HG03565 (cell line): ENCODE measurements at regions not wholly inside any gene's neighbourhood (a gene's known extent, or its start where the extent isn't known, plus 50 kb on each side); places are given as distances from the start of the nearest gene placed in this dataset.

Experiments
- ATAC-seq: cut with Tn5 transposase; IDR thresholded peaks from one replicate; pipeline ENCODE4 v1.9.1; 2021; ENCODE audit warnings: mild to moderate bottlenecking, moderate library complexity; ENCODE audit not compliant: unreplicated experiment

DNA sequence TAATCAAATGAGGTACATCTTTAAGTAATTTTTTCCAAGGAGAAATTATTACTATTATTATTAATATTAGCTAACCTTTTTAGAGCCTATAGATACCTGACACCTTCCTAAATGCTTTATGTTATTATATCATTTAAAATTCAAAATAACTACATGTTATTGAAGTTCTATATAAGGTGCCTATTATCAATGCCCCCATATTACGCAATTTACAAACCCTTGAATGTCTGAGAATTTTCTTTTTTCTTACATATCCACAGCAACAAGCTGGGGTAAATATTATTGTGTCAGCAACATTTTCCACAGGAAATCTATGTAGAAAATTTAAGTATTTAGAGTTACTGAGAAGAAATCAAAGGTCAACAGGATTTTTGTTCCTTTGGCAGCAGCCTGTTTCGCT, 327.3 kb downstream of the NXPE2 start:
- ATAC-seq: no peak

DNA sequence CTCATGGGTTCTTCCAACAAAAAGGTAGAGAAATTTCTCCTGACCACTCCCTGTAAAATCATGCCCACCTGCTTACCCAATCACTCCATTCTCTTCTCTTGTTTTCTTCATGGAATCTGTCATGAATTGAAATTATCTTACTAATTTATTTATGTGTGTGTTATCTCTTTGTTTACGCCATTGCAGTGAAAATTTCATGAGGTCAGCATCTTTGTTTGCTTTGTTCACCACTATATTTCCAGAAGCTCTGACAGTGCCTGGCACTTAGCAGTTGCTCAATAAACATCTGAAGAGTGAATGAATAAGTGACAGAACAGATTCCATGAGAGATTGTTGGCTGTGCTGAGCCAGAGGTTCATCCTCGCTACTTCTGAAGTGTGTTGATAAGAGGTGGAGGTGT, 329.5 kb downstream of the NXPE2 start:
- ATAC-seq: no peak

DNA sequence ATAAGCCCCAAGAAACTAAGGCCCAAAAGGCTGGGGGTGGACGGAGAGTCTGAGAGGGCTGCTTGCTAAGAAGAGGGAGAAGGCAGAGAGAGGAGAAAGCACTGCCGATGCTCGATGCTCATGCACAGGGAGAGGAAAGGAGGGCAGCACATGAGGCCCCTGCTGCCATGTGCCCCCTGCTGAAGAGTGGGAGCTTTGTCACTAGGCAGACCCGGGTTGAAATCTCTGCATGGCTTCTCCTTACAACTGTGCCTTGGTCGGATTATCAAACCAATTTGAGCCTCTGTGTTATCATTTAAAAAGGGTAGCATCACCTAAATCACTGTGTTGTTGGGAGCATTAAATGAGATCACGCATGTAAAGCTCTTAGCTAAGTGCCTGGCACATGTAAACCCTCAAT, 330.5 kb downstream of the NXPE2 start:
- no peak for ATAC-seq

DNA sequence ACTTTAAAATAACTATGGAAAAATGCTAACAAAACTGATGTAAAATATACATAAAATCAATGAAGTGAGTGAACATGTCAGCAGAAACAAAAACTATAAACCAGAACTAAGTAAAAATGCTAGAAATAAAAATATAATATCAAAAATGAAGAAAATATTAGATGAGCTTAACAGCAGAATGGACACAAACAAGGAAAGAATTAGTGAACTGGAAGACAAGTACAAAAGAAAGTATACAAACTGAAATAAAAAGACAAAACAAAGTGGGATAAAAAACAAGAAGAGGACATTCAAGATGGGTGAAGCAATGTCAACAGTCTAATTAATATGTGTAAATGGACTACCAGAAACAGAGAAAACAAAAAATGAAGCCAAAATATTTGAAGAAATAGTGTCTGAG, 339.2 kb downstream of the NXPE2 start:
- ATAC-seq: no peak

DNA sequence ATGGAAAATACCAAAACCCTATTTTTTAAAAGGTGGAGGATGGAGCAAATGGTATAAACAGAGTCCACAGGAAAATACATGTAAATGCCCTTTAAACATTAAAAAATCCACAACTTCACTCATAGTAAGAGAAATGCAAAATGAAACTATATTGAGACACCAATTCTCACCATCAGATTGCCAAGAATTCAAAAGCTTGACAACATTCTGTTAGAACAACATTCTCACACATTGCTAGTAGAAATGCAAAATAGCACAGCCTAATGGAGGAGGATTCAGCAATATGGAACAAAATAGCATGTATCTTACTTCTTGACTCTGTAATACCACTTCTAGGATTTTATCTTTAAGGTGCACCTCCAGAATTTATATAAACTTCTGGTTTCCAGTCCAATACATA, 351.8 kb downstream of the NXPE2 start:
- no peak for ATAC-seq

DNA sequence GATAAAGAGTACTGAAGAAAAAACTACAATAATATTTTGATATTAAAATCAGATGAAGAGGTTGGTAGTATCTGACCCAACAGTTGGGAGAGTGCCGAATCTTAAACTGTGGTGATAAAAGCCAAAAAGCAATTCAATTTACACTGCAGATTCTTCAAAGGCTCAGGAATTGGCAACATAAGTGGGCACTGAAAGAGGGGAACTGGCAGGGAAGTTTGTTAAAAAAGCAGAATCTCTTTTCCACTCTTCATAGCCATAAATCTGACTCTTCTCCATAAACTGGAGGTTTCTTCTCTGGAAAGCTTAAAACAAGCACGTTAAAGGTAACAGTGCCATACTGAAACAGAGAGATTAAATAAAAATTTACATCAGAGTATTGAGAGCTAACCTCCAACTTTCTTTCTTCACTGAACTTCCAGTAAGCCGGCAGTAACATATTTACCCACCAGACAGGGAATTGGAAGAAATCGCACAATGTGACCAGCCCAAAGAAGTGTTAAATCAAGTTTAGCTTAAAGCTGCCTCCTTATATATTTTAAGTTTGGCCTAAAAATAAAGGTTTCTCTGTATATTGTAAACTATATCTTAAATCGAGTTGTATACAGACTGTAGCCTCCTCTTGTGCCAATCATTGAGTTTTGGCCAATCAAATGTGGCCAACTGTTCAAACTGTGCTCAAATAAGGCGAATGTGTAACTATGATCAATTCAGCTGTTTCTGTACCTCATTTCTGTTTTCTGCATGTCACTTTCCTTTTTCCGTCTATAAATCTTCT, 358.3 kb downstream of the NXPE2 start:
- no peak for ATAC-seq

DNA sequence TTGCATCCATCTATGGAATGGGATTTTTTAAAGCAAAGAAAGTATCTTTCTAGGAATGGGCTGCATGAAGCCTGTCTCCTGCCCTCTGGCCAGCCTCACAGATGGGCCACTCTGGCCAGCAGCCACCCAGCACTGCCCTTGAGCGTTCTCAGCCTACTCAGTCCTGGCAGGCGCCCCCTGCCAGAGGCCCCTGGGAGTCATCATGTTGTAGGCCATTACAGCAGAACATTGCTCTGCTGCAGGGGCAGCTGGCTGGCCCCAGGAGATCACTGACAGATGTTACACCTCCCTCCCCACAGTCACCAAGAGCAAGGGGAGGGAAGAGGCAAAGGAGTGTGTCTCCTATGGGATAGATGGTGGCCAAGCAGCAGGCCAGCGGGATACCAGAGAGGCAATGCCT, 363.7 kb downstream of the NXPE2 start:
- ATAC-seq: no peak

DNA sequence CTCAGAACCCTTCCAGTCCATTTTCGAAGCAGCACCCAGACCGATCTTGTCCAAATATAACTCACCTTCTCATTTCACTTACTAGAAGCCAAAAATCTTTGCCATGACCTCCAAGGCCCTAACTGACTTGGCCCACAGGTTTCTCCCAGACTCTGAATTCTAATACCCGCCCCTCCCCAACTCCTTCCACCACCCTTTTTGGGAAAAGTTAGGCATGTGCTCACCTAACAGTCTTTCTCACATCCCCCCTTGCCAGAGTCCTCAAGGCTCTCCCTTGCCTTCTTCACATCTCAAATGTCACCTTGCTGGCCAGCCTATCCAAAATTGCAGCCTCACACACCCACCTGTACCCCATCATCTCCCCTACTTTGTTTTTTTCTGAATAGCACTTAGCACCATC, 369.3 kb downstream of the NXPE2 start:
- no peak for ATAC-seq

DNA sequence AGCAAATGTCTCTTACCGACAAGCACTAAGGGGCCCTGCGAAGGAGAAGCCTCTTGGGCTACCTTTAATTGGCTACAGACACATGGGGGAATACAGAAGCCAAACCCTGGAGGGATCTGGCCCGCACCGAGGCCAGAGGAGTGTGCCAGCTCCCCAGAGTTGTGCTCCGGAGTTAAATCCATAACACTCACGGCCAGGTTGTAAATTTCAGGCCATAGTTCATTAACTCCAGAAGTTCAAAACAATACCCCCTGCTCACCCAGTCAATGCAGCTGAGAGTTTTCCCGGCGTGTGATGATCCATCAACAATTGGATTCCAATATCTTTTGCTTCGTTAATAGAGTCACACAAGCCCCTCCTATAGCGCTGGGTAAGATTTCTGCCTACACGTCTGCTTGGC, 371.5 kb downstream of the NXPE2 start:
- ATAC-seq: no peak

DNA sequence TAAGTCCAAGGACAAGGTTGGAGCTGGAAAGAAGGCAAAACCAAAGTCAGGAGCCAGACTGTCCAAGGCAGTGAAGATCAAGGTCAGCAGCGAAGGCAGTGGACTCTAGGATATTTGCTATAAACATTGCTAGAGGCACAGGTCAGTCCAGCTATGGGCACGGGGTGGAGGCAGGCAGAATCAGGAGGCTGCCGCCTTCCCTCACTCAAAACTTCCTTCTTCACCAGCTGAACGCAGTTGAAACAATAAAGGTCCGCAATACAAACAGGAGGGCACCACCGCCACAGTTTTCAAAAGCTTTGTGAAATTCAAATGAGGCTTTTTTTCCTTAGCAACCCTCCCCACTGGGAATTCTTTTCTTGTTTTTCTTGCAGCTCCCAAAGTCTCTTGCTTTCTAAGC, 372.4 kb downstream of the NXPE2 start:
- ATAC-seq: no peak

DNA sequence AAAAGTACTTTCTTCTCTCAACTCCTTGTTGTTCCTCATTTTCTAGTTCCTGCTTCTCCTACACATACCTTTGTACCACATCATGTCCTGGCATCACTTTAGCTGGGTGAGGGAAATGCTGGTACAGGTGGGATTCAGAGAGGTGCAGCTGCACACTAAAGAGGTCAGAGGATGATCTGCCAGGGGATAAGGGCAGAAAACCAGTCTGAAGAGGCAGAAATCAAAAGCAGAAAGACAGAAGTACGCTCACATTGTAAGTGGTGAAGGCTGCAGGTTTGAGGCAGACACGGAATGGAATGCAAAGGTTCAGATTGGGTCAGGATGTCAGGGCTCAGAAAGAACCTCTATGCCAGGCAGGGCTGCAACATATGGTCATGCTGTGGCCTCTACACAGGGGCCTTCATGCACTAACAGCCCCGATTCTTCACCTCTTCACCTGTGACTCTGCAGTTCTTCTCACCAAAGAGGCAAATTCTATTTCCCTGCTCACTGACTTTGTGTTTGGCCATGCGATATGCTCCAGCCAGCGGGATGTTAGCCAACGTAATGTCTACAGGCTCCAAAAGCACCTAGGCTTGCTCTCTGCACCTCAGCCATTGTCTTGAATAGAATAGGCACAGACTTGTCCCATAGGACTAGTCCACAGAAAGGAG, 373.7 kb downstream of the NXPE2 start:
- ATAC-seq: no peak

DNA sequence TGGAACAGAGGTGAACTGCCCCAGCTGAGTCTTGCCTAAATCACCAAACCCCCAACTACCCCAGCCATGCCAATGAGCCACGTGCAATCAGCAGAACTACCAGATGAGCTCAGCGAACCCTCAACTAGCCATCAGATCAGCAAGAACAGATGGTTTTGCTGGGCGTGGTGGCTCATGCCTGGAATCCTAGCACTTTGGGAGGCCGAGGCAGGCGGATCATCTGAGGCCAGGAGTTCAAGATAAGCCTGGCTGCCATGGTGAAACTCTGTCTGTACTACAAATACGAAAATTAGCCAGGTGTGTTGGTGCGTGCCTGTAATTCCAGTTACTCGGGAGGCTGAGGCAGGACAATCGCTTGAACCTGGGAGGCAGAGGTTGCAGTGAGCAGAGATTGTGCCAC, 374.3 kb downstream of the NXPE2 start:
- ATAC-seq: no peak

DNA sequence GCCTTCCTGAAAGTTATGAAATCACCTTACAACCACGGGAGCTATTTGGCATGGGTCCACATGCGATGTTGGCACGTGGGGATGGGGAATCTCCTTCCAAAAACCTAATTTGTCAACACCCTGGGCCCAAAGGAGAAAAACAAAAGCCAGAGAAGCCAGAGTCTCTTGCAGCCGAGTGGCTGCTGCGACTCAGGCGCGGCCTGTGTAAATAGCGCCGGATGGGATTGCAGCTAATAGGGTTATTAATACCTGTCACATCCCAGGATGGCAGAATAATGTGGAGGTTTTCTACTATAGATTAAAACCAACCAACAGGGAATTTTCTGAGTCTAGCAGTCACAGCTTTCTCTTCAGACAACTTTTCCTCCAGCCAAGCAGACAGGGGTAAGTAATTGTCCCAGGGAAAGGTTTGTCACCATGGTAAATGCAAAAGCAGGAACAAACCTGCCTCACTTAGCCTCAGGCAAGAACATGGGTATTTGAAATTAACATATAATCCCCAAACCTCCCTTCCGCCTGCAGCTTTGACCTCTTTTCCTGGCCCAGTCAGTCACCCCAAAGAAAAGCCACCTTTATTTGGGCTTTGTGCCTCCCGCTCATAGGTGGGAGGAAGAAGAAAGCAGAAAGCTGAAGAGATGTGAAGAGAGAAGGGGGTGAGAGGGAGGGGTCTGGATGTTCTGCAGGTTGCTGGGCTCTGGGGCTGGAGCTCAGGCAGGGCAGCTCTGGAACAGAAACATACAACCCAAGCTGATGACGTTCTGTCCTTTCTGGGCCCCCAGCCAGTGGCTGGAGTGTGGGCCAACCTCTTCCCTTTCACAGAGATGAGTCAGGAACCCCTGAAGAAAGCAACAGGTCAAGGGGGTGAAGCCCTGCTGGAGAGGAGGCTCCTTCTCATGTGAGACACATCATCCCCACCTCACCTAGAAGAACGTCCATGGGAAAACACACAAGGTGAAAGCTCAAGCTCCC, 376.5 kb downstream of the NXPE2 start:
- ATAC-seq: no peak

DNA sequence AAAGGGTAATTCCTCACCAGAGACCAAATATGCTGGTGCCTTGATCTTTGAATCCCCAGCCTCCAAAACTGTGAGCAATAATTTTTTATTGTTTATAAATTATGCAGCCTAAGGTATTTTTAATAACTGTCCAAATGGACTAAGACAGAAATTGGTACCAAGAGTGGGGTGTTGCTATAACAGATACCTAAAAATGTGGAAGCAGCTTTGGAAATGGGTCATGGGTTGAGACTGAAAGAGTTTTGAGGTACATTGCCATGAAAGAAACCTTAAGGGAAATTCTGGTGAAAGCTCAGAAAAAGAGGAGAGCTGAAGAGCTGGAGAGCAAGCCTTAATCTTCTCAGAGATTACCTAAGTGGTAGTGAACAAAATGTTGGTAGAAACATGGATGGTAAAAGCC, 378.2 kb downstream of the NXPE2 start:
- no peak for ATAC-seq

DNA sequence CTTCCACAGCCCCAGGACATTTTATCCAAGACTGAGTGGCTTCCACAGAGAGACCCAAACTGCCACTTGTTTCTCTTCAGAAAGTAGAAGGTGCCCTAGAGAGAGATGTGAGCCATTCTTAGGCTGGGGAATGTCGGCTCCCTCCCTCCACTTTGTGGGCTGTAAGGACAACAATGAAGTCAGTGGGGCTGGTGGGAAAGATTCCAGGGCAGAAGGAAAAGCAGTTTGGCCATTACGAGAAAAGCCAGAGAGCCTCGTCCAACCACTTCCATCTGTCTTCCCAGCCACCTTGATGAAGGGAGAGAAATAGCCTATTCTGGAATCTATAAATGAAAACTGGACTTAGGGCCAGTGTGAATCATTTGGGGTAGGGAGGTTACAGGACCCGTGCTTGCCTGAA, 382.5 kb downstream of the NXPE2 start:
- ATAC-seq: no peak

DNA sequence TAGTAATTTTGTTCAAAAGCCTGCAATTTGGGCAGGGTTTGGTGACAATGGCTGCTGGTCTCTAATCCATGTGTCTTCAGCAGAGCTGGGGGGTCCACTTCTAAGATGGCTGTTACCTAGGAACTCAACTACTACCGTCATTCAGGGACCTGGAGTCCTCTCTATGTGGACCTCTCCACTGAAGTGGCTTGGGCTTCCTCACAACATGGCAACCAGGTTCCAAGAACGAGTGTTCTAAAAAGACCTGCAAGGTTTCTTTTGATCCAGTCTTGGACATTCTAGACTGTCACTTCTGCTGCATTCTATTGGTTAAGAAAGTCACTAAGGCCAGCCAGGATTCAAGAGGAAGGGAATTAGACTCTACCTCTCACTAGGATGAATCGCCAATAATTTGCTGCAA, 387.0 kb downstream of the NXPE2 start:
- no peak for ATAC-seq

DNA sequence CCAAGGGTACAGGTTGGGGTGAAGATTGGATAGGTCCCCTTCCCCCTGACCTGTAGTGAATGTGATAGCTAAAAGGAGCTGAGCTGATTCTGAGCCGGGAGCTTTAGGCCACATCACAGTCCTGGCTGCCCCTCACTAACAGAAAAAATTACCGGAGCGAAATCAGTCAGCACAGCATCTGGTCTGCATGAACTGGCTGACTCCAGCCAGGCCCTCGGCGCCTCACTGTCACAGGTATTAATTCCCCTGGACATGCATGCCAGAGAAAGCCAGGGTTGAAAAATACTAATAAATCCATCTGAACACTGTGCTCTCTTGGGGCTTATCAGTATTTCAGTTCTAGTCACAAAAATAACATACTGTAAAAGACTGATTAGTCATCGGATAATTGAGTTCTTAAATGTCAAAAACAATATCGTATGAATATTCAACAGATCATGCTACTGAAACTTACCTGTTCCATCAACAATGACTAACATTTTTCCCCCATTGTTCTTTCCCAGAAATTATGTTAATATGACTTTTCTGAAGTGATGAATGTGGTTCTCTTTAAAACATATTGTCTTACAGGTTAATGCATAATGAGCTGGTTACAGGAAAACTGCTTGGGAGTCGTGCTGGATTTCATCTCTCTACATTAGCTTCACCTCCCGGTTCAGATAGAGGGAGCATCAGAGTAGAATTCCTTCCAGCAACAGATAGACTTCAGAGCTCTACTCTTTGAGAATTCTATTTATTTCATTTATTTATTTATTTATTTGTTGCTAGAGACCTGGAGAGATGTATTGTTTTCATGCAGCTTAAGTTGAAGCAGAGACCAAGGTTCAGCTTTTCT, 387.7 kb downstream of the NXPE2 start:
- ATAC-seq: no peak

DNA sequence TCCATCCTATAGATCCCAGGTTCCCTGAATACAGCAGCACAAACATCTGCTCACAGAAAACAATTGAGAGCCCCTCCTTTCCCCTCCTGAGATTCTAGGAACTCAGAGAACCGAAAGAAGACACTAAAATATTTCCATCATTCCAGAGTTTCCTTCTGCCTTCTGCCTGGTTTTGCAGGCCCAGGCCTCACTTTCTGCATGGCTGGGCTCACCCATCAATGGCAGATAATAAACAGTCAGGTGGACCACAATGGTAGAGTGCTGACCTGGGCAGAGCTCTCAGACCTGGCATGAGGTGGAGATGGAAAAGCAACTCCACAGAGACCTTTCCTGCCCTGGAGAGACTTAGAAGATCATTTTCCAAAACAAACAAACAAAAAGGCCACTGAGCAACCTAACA, 389.1 kb downstream of the NXPE2 start:
- ATAC-seq: no peak

DNA sequence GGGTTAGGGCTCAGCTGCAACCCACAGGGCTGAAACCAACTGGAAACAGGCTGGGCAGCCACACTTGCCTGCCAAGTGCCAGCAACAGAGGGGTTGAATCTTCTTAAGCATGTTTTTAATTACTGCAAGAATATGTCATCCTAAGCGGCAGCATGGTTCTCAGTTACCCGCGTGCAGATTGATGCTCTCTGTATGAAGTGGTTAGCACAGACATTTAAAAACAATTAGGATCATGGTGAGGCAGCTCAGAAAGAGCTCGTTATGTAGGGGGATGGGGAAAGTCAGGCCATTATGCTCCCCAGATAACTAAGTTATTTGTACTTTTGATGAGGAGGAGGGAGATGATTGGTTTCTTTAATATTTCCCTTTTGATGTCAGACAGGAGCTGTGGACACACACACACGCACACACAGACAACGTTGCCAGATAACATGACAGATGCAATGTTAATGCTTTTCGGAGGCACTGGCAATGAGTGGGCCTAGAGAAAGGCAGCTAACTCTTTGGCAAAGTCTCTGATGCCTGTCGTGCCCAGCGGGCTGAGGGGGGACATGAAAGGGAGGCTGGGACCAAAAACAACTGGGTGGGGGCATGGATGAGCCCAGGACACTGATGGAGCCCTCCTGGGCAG, 389.7 kb downstream of the NXPE2 start:
- no peak for ATAC-seq

DNA sequence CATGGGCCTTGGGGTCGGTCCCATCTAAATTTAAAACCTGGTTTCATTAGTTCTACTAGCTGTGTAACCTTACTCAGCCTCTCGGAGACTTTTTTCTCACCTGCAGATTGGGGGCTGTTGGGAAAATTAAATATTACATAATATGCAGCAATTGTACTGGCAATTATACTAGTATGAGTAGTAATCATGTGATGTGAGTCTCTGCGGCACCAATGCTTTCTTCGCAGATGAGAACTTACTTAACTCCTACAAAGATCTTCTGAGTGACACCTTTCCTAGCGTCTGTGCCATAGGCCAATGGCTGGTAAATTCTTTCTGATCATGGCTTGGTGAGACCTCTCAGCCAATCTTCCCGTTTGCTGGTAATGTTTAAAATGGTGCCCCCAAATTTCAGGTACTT, 391.3 kb downstream of the NXPE2 start:
- ATAC-seq: no peak
